Upper lobe of right lung (tissue), 1 donor: ENCODE measurements at regions not wholly inside any gene's neighbourhood (a gene's known extent, or its start where the extent isn't known, plus 50 kb on each side); places are given as distances from the start of the nearest gene placed in this dataset.

ENCODE experiments used
- ATAC-seq: fragments of 200-7000 bp; cut with Tn5 transposase; one replicate; pipeline ENCODE4 v1.9.1; 2020; ENCODE audit warnings: mild to moderate bottlenecking, moderate library complexity
- DNase-seq: peaks from one replicate; pipeline ENCODE4 v3.0.0-alpha.2; 2020
- H3K27ac ChIP-seq: fragments of 200-600 bp; one replicate; pipeline ENCODE4 v1.8.0; 2022
- H3K27me3 ChIP-seq: fragments of 200-600 bp; one replicate; pipeline ENCODE4 v1.8.0; 2022; ENCODE audit warnings: mild to moderate bottlenecking
- H3K36me3 ChIP-seq: fragments of 200-600 bp; one replicate; pipeline ENCODE4 v1.8.0; 2022
- H3K4me1 ChIP-seq: fragments of 200-600 bp; one replicate; pipeline ENCODE4 v1.8.0; 2022
- H3K4me3 ChIP-seq: fragments of 200-600 bp; one replicate; pipeline ENCODE4 v1.8.0; 2022; ENCODE audit warnings: mild to moderate bottlenecking
- H3K9me3 ChIP-seq: fragments of 200-600 bp; one replicate; pipeline ENCODE4 v1.8.0; 2022
- intact Hi-C: fragments of 100-400 bp; cut with DNase I; formaldehyde crosslinking; loops from one replicate; pipeline ENCODE4 v1.11.0; 2022
- TF ChIP-seq, protein P1 (sequence below): fragments of 200-600 bp; IDR thresholded peaks from one replicate; pipeline ENCODE4 v1.8.0; 2022; ENCODE audit warnings: antibody characterized with exemption
- donor health status: DM: no; HTN: yes; CAD: no; lungs with severe emphysema.

GRCh38 chr5:173759691-173760090 is 128.5 kb upstream of the CPEB4 start:
- no peaks in the 10 kb centered on the region for H3K9me3 ChIP-seq
- TF ChIP-seq, protein P1, sequence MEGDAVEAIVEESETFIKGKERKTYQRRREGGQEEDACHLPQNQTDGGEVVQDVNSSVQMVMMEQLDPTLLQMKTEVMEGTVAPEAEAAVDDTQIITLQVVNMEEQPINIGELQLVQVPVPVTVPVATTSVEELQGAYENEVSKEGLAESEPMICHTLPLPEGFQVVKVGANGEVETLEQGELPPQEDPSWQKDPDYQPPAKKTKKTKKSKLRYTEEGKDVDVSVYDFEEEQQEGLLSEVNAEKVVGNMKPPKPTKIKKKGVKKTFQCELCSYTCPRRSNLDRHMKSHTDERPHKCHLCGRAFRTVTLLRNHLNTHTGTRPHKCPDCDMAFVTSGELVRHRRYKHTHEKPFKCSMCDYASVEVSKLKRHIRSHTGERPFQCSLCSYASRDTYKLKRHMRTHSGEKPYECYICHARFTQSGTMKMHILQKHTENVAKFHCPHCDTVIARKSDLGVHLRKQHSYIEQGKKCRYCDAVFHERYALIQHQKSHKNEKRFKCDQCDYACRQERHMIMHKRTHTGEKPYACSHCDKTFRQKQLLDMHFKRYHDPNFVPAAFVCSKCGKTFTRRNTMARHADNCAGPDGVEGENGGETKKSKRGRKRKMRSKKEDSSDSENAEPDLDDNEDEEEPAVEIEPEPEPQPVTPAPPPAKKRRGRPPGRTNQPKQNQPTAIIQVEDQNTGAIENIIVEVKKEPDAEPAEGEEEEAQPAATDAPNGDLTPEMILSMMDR = no peak
- H3K27me3 ChIP-seq = no peaks in the 10 kb centered on the region
- intact Hi-C loops = no loop called here
- H3K27ac ChIP-seq = no peak overlapping the region
- DNase-seq (no peak), ATAC-seq (no peak)
- H3K36me3 ChIP-seq = no peaks in the 10 kb centered on the region
- H3K4me3 ChIP-seq = no peak overlapping the region
- peaks cover 5% of the 10 kb centered on the region for H3K4me1 ChIP-seq

- DNase-seq (no peak), ATAC-seq (no peak)
- H3K9me3 ChIP-seq = no peaks in the 10 kb centered on the region
- H3K4me1 ChIP-seq = peaks cover 7% of the 10 kb centered on the region
- H3K4me3 ChIP-seq = no peak overlapping the region
- H3K27ac ChIP-seq = no peak overlapping the region
- TF ChIP-seq, protein P1 = no peak
- no peaks in the 10 kb centered on the region for H3K36me3 ChIP-seq
- H3K27me3 ChIP-seq = no peaks in the 10 kb centered on the region
- intact Hi-C loops = no loop called here
Measured at GRCh38 chr5:173760461-173761177, 127.5 kb upstream of the CPEB4 start.

DNA sequence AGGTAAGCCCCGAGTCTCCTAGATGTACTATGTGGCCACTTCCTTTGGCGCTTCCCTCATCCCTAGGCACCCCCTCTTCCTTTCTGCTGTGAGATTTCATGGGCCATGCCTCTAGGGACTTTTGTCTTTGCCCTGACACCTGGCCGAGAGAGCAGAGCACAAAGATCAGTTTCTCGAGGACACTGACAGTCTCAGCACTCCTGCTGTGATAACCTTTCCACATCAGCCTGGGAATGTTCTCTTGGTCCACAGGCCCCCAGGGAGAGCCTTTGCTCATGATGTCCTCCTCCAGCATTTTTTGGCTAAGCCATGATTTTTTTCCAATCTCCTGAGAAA is 127.0 kb upstream of the CPEB4 start:
- no peaks in the 10 kb centered on the region for H3K9me3 ChIP-seq
- H3K36me3 ChIP-seq = no peaks in the 10 kb centered on the region
- TF ChIP-seq, protein P1 = no peak
- intact Hi-C loops = no loop called here
- peaks cover 12% of the 10 kb centered on the region for H3K4me1 ChIP-seq
- no peaks in the 10 kb centered on the region for H3K27me3 ChIP-seq
- H3K4me3 ChIP-seq = no peak overlapping the region
- DNase-seq (no peak), ATAC-seq (no peak)
- H3K27ac ChIP-seq = no peak overlapping the region

DNA sequence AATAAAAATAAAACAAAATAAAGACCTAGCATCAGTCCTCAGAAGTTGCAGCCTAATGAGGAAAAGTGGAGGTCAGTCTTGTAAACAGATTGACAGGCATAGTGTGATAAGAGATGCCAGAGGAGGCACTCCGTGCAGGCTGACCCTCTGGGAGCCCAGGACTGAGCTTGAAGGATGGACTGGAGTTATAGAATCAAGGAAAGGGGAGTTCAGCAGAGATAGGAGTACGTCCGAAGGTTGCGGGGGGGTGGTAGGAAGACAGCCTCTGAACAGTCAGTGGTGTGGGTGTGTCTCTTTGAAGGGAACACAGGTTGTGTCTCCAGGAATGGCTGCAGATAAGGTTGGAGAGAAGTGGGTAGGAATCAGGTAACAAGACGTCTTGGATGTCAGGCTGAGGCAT is 126.1 kb upstream of the CPEB4 start:
- Histone ChIP-seq H3K36me3 (no peaks in the 10 kb centered on the region), H3K4me1 (peaks cover 12% of the 10 kb centered on the region), H3K9me3 (no peaks in the 10 kb centered on the region), H3K4me3 (no peak overlapping the region), H3K27me3 (no peaks in the 10 kb centered on the region), H3K27ac (no peak overlapping the region)
- intact Hi-C loops = no loop called here
- TF ChIP-seq, protein P1 = no peak
- ATAC-seq (no peak), DNase-seq (no peak)

- Histone ChIP-seq H3K27ac (no peak overlapping the region), H3K4me3 (no peak overlapping the region), H3K36me3 (no peaks in the 10 kb centered on the region), H3K27me3 (no peaks in the 10 kb centered on the region), H3K4me1 (peaks cover 12% of the 10 kb centered on the region), H3K9me3 (no peaks in the 10 kb centered on the region)
- intact Hi-C loops = no loop called here
- no peak for DNase-seq
- TF ChIP-seq, protein P1 = no peak
- ATAC-seq = no peak
Measured at GRCh38 chr5:173762930-173763329, 125.2 kb upstream of the CPEB4 start.

GRCh38 chr5:173763410-173763809 is 124.7 kb upstream of the CPEB4 start:
- TF ChIP-seq, protein P1 = no peak
- Histone ChIP-seq H3K36me3 (no peaks in the 10 kb centered on the region), H3K27me3 (no peaks in the 10 kb centered on the region), H3K9me3 (no peaks in the 10 kb centered on the region), H3K4me3 (no peak overlapping the region), H3K4me1 (peaks cover 12% of the 10 kb centered on the region), H3K27ac (no peak overlapping the region)
- intact Hi-C loops = no loop called here
- ATAC-seq (no peak), DNase-seq (no peak)
